GM23338 (cell line): ENCODE measurements at regions not wholly inside any gene's neighbourhood (a gene's known extent, or its start where the extent isn't known, plus 50 kb on each side); places are given as distances from the start of the nearest gene placed in this dataset.

Source experiments
- ATAC-seq: fragments of 200-7000 bp; cut with Tn5 transposase; 3 replicates; pipeline ENCODE4 v1.9.1; 2020
- DNase-seq: peaks from one replicate; pipeline ENCODE4 v3.0.0-alpha.2; 2015; ENCODE audit warnings: low spot score
- H2AFZ ChIP-seq: fragments of 200-600 bp; sonication (generic); 2 replicates; pipeline ENCODE4 v1.8.0; 2016; ENCODE audit warnings: antibody characterized with exemption, mild to moderate bottlenecking, moderate library complexity
- H3F3A ChIP-seq: fragments of 200-600 bp; sonication (generic); replicated peaks from 2 replicates; pipeline ENCODE4 v1.8.0; 2017; ENCODE audit warnings: antibody characterized with exemption, mixed run types, low read depth
- H3K27ac ChIP-seq: fragments of 200-600 bp; sonication (generic); 2 replicates; pipeline ENCODE4 v1.6.1; 2016; ENCODE audit warnings: low read depth
- H3K27me3 ChIP-seq: fragments of 200-600 bp; sonication (generic); 2 replicates; pipeline ENCODE4 v1.8.0; 2016; ENCODE audit warnings: mild to moderate bottlenecking, mixed run types, moderate library complexity; ENCODE audit not compliant: insufficient read depth
- H3K36me3 ChIP-seq: fragments of 200-600 bp; sonication (generic); 2 replicates; pipeline ENCODE4 v1.8.0; 2016; ENCODE audit warnings: mild to moderate bottlenecking; ENCODE audit not compliant: insufficient read depth
- H3K4me1 ChIP-seq: fragments of 200-600 bp; sonication (generic); 2 replicates; pipeline ENCODE4 v1.8.0; 2016; ENCODE audit warnings: mild to moderate bottlenecking, moderate library complexity; ENCODE audit not compliant: insufficient read depth
- H3K4me2 ChIP-seq: fragments of 200-600 bp; sonication (generic); 2 replicates; pipeline ENCODE4 v1.7.1; 2017; ENCODE audit warnings: mixed run types
- H3K4me3 ChIP-seq: fragments of 200-600 bp; sonication (generic); 2 replicates; pipeline ENCODE4 v1.6.1; 2016; ENCODE audit warnings: mixed run types
- H3K79me2 ChIP-seq: fragments of 200-600 bp; sonication (generic); replicated peaks from 2 replicates; pipeline ENCODE4 v1.8.0; 2017; ENCODE audit warnings: mild to moderate bottlenecking; ENCODE audit not compliant: insufficient read depth
- H3K9me2 ChIP-seq: fragments of 200-600 bp; sonication (generic); 2 replicates; pipeline ENCODE4 v1.8.0; 2017; ENCODE audit not compliant: insufficient read depth
- H4K20me1 ChIP-seq: fragments of 200-600 bp; sonication (generic); replicated peaks from 2 replicates; pipeline ENCODE4 v1.8.0; 2017; ENCODE audit warnings: mild to moderate bottlenecking; ENCODE audit not compliant: insufficient read depth
- H3K27ac Mint-ChIP-seq: 2 replicates; pipeline ENCODE4 v1.8.0; 2020; ENCODE audit warnings: inconsistent platforms, mild to moderate bottlenecking, moderate library complexity, mixed read lengths
- H3K27me3 Mint-ChIP-seq: 3 replicates; pipeline ENCODE4 v1.8.0; 2022; ENCODE audit warnings: low read depth, mild to moderate bottlenecking, moderate library complexity, mixed read lengths, inconsistent platforms; ENCODE audit not compliant: insufficient read depth, poor library complexity
- H3K36me3 Mint-ChIP-seq: 3 replicates; pipeline ENCODE4 v1.8.0; 2021; ENCODE audit warnings: low read depth, mild to moderate bottlenecking, inconsistent platforms, moderate library complexity, mixed read lengths
- H3K4me1 Mint-ChIP-seq: 3 replicates; pipeline ENCODE4 v1.8.0; 2020; ENCODE audit warnings: mild to moderate bottlenecking, inconsistent platforms, mixed read lengths
- H3K4me3 Mint-ChIP-seq: 3 replicates; pipeline ENCODE4 v1.8.0; 2021; ENCODE audit warnings: moderate library complexity, mild to moderate bottlenecking, inconsistent platforms, mixed read lengths
- H3K9me3 Mint-ChIP-seq: 3 replicates; pipeline ENCODE4 v1.8.0; 2020; ENCODE audit warnings: moderate library complexity, mild to moderate bottlenecking, inconsistent platforms, mixed read lengths
- CTCF ChIP-seq, 2 experiments: fragments of 200-600 bp in 1 of 2; sonication (generic) in 1 of 2; conservative IDR thresholded peaks; 2 replicates each; pipeline versions ENCODE4 v1.5.1 to v1.6.1; 2016 to 2017; ENCODE audit warnings: antibody characterized with exemption in 2 of 2, low read depth in 2 of 2, mild to moderate bottlenecking in 2 of 2, moderate library complexity in 1 of 2
- EZH2 ChIP-seq: fragments of 200-600 bp; sonication (generic); IDR thresholded peaks from one replicate; pipeline ENCODE4 v1.8.0; 2017; ENCODE audit warnings: antibody characterized with exemption, mild to moderate bottlenecking, low read depth; ENCODE audit not compliant: unreplicated experiment
- EZH2phosphoT487 ChIP-seq: fragments of 200-600 bp; sonication (generic); IDR thresholded peaks from one replicate; pipeline ENCODE4 v1.8.1; 2018; ENCODE audit warnings: antibody characterized with exemption; ENCODE audit not compliant: unreplicated experiment
- JUNB ChIP-seq: IDR thresholded peaks from one replicate; pipeline ENCODE4 v1.6.1; 2016; ENCODE audit warnings: antibody characterized with exemption; ENCODE audit not compliant: unreplicated experiment
- NANOG ChIP-seq: IDR thresholded peaks from 2 replicates; pipeline ENCODE4 v1.6.1; 2016; ENCODE audit warnings: antibody characterized with exemption, borderline replicate concordance
- POLR2AphosphoS5 ChIP-seq: IDR thresholded peaks from 2 replicates; pipeline ENCODE4 v1.6.1; 2016; ENCODE audit warnings: antibody characterized with exemption, low read depth
- REST ChIP-seq: IDR thresholded peaks from one replicate; pipeline ENCODE4 v1.6.1; 2018; ENCODE audit warnings: antibody characterized with exemption; ENCODE audit not compliant: unreplicated experiment
- STAT1 ChIP-seq: IDR thresholded peaks from one replicate; pipeline ENCODE4 v1.6.1; 2016; ENCODE audit warnings: antibody characterized with exemption; ENCODE audit not compliant: unreplicated experiment
- ZNF114 ChIP-seq: fragments of 250-450 bp; sonication (Bioruptor Pico); IDR thresholded peaks from 2 replicates; pipeline ENCODE4 v1.5.0; 2020; ENCODE audit warnings: mild to moderate bottlenecking, moderate library complexity
- ZNF331 ChIP-seq: fragments of 250-450 bp; sonication (Bioruptor Pico); IDR thresholded peaks from 2 replicates; pipeline ENCODE4 v1.5.0; 2020; ENCODE audit warnings: low read depth, mild to moderate bottlenecking, moderate library complexity
- ZNF462 ChIP-seq: fragments of 250-450 bp; sonication (Bioruptor Pico); IDR thresholded peaks from 2 replicates; pipeline ENCODE4 v1.5.0; 2020; ENCODE audit warnings: mild to moderate bottlenecking, moderate library complexity
- TF ChIP-seq, protein P1 (sequence below): IDR thresholded peaks from 2 replicates; pipeline ENCODE4 v1.6.1; 2016; ENCODE audit warnings: antibody characterized with exemption

DNA sequence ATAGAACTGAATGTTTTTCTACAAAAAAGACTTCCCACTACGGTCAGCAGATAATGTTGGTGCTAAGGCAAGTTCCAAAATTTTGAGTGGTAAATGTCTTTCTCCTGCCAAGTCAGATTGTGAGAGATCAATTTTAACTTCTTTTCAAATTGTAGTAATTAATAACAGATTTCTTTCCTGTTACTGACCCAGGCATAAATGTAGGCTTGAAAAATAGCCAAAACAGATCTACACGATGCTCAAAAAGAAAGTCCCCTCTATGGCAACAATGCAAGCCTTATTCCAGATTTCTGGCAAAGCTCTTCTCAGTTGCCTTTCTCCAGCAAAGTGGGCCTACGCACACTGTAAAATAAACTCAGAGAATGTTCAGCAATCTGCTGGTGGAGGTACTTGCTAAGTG lies 641.0 kb upstream of the NRP1 start:
- no peak for TF ChIP-seq EZH2phosphoT487
- TF ChIP-seq STAT1 = no peak
- TF ChIP-seq EZH2 = no peak
- TF ChIP-seq JUNB = no peak
- TF ChIP-seq ZNF114 (CRISPR knock-in tag) = no peak
- no peak for TF ChIP-seq ZNF331
- TF ChIP-seq ZNF462 (CRISPR knock-in tag) = no peak
- TF ChIP-seq, protein P1, sequence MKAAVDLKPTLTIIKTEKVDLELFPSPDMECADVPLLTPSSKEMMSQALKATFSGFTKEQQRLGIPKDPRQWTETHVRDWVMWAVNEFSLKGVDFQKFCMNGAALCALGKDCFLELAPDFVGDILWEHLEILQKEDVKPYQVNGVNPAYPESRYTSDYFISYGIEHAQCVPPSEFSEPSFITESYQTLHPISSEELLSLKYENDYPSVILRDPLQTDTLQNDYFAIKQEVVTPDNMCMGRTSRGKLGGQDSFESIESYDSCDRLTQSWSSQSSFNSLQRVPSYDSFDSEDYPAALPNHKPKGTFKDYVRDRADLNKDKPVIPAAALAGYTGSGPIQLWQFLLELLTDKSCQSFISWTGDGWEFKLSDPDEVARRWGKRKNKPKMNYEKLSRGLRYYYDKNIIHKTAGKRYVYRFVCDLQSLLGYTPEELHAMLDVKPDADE = no peak
- no peak for TF ChIP-seq CTCF (conservative IDR thresholded peaks at IDR 0.05; ENCODE audit: low read depth in 2 of 2)
- no peak for TF ChIP-seq REST
- no peak for TF ChIP-seq POLR2AphosphoS5
- TF ChIP-seq NANOG = no peak
- no peaks in the 10 kb centered on the region for H3K27me3 ChIP-seq
- no peaks in the 10 kb centered on the region for H3K4me1 ChIP-seq
- Mint-ChIP-seq H3K9me3 (no peaks in the 10 kb centered on the region), H3K27ac (no peak overlapping the region), H3K36me3 (no peaks in the 10 kb centered on the region), H3K4me3 (no peak overlapping the region), H3K4me1 (no peaks in the 10 kb centered on the region), H3K27me3 (no peaks in the 10 kb centered on the region)
- no peak overlapping the region for H3K27ac ChIP-seq
- no peak overlapping the region for H3K4me3 ChIP-seq
- no peak for ATAC-seq
- no peaks in the 10 kb centered on the region for H4K20me1 ChIP-seq
- no peaks in the 10 kb centered on the region for H3K9me2 ChIP-seq
- no peaks in the 10 kb centered on the region for H3F3A ChIP-seq
- no peak overlapping the region for H3K4me2 ChIP-seq
- H3K79me2 ChIP-seq = no peaks in the 10 kb centered on the region
- DNase-seq = no peak
- no peaks in the 10 kb centered on the region for H3K36me3 ChIP-seq
- H2AFZ ChIP-seq = no peak overlapping the region
